Chondrocyte (in vitro differentiated cells): ENCODE measurements at regions not wholly inside any gene's neighbourhood (a gene's known extent, or its start where the extent isn't known, plus 50 kb on each side); places are given as distances from the start of the nearest gene placed in this dataset.

Source experiments
- DNase-seq: peaks from one replicate; pipeline ENCODE4 v3.0.0; 2021; ENCODE audit warnings: mixed read lengths, low spot score
- H3K27ac Mint-ChIP-seq: one replicate; pipeline ENCODE4 v1.8.0; 2021; ENCODE audit warnings: mild to moderate bottlenecking, moderate library complexity, mixed read lengths; ENCODE audit not compliant: unreplicated experiment
- H3K27me3 Mint-ChIP-seq: 2 replicates; pipeline ENCODE4 v1.8.0; 2021; ENCODE audit warnings: low read depth, mixed read lengths
- H3K36me3 Mint-ChIP-seq: 2 replicates; pipeline ENCODE4 v1.8.0; 2021; ENCODE audit warnings: low read depth, mixed read lengths
- H3K4me1 Mint-ChIP-seq: 2 replicates; pipeline ENCODE4 v1.8.0; 2021; ENCODE audit warnings: low read depth, mild to moderate bottlenecking, mixed read lengths
- H3K4me3 Mint-ChIP-seq: one replicate; pipeline ENCODE4 v1.8.0; 2021; ENCODE audit warnings: mild to moderate bottlenecking, moderate library complexity, mixed read lengths; ENCODE audit not compliant: unreplicated experiment
- H3K9me3 Mint-ChIP-seq: 2 replicates; pipeline ENCODE4 v1.8.0; 2021; ENCODE audit warnings: low read depth, mixed read lengths
- CTCF ChIP-seq: fragments of 200-600 bp; sonication (generic); IDR thresholded peaks from 2 replicates; pipeline ENCODE4 v1.5.0; 2021; ENCODE audit warnings: antibody characterized with exemption, mild to moderate bottlenecking, moderate library complexity

GRCh38 chr1:190908246-190908645, 430.6 kb upstream of the BRINP3 start:
- Mint-ChIP-seq H3K36me3 (no peaks in the 10 kb centered on the region), H3K4me1 (peaks cover 13% of the 10 kb centered on the region), H3K4me3 (no peak overlapping the region), H3K27me3 (no peaks in the 10 kb centered on the region), H3K9me3 (no peaks in the 10 kb centered on the region), H3K27ac (no peak overlapping the region)
- no peak for TF ChIP-seq CTCF
- DNase-seq: no peak

GRCh38 chr1:190908691-190909090, 431.0 kb upstream of the BRINP3 start:
- H3K4me1 Mint-ChIP-seq: peaks cover 11% of the 10 kb centered on the region
- no peaks in the 10 kb centered on the region for H3K9me3 Mint-ChIP-seq
- DNase-seq: no peak
- H3K4me3 Mint-ChIP-seq: no peak overlapping the region
- TF ChIP-seq CTCF: no peak
- no peaks in the 10 kb centered on the region for H3K36me3 Mint-ChIP-seq
- no peaks in the 10 kb centered on the region for H3K27me3 Mint-ChIP-seq
- H3K27ac Mint-ChIP-seq: no peak overlapping the region

GRCh38 chr1:190935925-190936324, 458.3 kb upstream of the BRINP3 start:
- no peak overlapping the region for H3K4me3 Mint-ChIP-seq
- H3K27me3 Mint-ChIP-seq: peaks cover 9% of the 10 kb centered on the region
- H3K4me1 Mint-ChIP-seq: no peaks in the 10 kb centered on the region
- H3K9me3 Mint-ChIP-seq: peaks cover 8% of the 10 kb centered on the region
- no peak overlapping the region for H3K27ac Mint-ChIP-seq
- no peaks in the 10 kb centered on the region for H3K36me3 Mint-ChIP-seq
- no peak for TF ChIP-seq CTCF
- DNase-seq: no peak

GRCh38 chr1:190936337-190936736, 458.7 kb upstream of the BRINP3 start:
- H3K9me3 Mint-ChIP-seq: peaks cover 8% of the 10 kb centered on the region
- H3K4me1 Mint-ChIP-seq: no peaks in the 10 kb centered on the region
- no peak overlapping the region for H3K4me3 Mint-ChIP-seq
- H3K27ac Mint-ChIP-seq: no peak overlapping the region
- no peak for DNase-seq
- no peak for TF ChIP-seq CTCF
- H3K36me3 Mint-ChIP-seq: no peaks in the 10 kb centered on the region
- peaks cover 9% of the 10 kb centered on the region for H3K27me3 Mint-ChIP-seq

- TF ChIP-seq CTCF: no peak
- Mint-ChIP-seq H3K27me3 (no peaks in the 10 kb centered on the region), H3K9me3 (no peaks in the 10 kb centered on the region), H3K4me3 (no peak overlapping the region), H3K36me3 (no peaks in the 10 kb centered on the region), H3K4me1 (no peaks in the 10 kb centered on the region), H3K27ac (no peak overlapping the region)
- no peak for DNase-seq
Observed at GRCh38 chr1:190940951-190941350, 463.3 kb upstream of the BRINP3 start.
